MM.1S (cell line): ENCODE measurements at regions not wholly inside any gene's neighbourhood (a gene's known extent, or its start where the extent isn't known, plus 50 kb on each side); places are given as distances from the start of the nearest gene placed in this dataset.
"Not testable (repeated sequence)": the region's sequence is repeated elsewhere in the genome, so short reads cannot be mapped to it uniquely, and the experiment has no call there.

Experiments
- DNase-seq: peaks from one replicate; pipeline ENCODE4 v3.0.0-alpha.2; 2015
- H2AFZ ChIP-seq: fragments of 300-600 bp; sonication (generic); 2 replicates; pipeline ENCODE4 v1.6.0; 2016; ENCODE audit warnings: antibody characterized with exemption, low read length
- H3F3A ChIP-seq: fragments of 300-600 bp; sonication (generic); 2 replicates; pipeline ENCODE4 v1.6.1; 2016; ENCODE audit warnings: mild to moderate bottlenecking, antibody characterized with exemption, low read length, moderate library complexity, mixed read lengths; ENCODE audit not compliant: insufficient read depth
- H3K27ac ChIP-seq: fragments of 300-600 bp; sonication (generic); 2 replicates; pipeline ENCODE4 v1.5.1; 2016; ENCODE audit warnings: mild to moderate bottlenecking, low read length
- H3K27me3 ChIP-seq: fragments of 300-600 bp; sonication (generic); replicated peaks from 2 replicates; pipeline ENCODE4 v1.6.0; 2016; ENCODE audit warnings: low read length; ENCODE audit not compliant: insufficient read depth
- H3K36me3 ChIP-seq: fragments of 300-600 bp; sonication (generic); replicated peaks from 2 replicates; pipeline ENCODE4 v1.6.1; 2016; ENCODE audit warnings: mild to moderate bottlenecking, low read length, mixed read lengths; ENCODE audit not compliant: insufficient read depth
- H3K4me1 ChIP-seq: fragments of 300-600 bp; sonication (generic); 2 replicates; pipeline ENCODE4 v1.6.1; 2016; ENCODE audit warnings: low read length, mixed read lengths
- H3K4me2 ChIP-seq: fragments of 300-600 bp; sonication (generic); 2 replicates; pipeline ENCODE4 v1.6.0; 2016; ENCODE audit warnings: low read depth, low read length
- H3K4me3 ChIP-seq: fragments of 300-600 bp; sonication (generic); 2 replicates; pipeline ENCODE4 v1.5.1; 2016; ENCODE audit warnings: low read length, mixed read lengths
- H3K79me2 ChIP-seq: fragments of 300-600 bp; sonication (generic); 2 replicates; pipeline ENCODE4 v1.6.1; 2016; ENCODE audit warnings: mixed run types, low read length, mixed read lengths
- H3K9ac ChIP-seq: fragments of 300-600 bp; sonication (generic); 2 replicates; pipeline ENCODE4 v1.6.1; 2016; ENCODE audit warnings: low read length, mixed read lengths
- H3K9me2 ChIP-seq: fragments of 300-600 bp; sonication (generic); replicated peaks from 2 replicates; pipeline ENCODE4 v1.6.1; 2016; ENCODE audit warnings: mild to moderate bottlenecking, low read length, mixed read lengths; ENCODE audit not compliant: insufficient read depth
- H3K9me3 ChIP-seq: fragments of 300-600 bp; sonication (generic); replicated peaks from 2 replicates; pipeline ENCODE4 v1.6.1; 2016; ENCODE audit warnings: mild to moderate bottlenecking, low read length, mixed read lengths; ENCODE audit not compliant: insufficient read depth
- H4K20me1 ChIP-seq: fragments of 300-600 bp; sonication (generic); 2 replicates; pipeline ENCODE4 v1.6.1; 2016; ENCODE audit warnings: mild to moderate bottlenecking, low read length, moderate library complexity, mixed read lengths; ENCODE audit not compliant: insufficient read depth
- EZH2 ChIP-seq: fragments of 300-600 bp; sonication (generic); optimal IDR thresholded peaks from 2 replicates; pipeline ENCODE3; 2017; ENCODE audit warnings: low read depth, mild to moderate bottlenecking, antibody characterized with exemption, low read length, mixed read lengths
- EZH2phosphoT487 ChIP-seq: fragments of 300-600 bp; sonication (generic); IDR thresholded peaks from 2 replicates; pipeline ENCODE4 v1.6.1; 2018; ENCODE audit warnings: antibody characterized with exemption, low read length
- TF ChIP-seq, protein P1 (sequence below): fragments of 300-600 bp; sonication (generic); IDR thresholded peaks from 2 replicates; pipeline ENCODE4 v1.5.1; 2016; ENCODE audit warnings: antibody characterized with exemption, low read length, mixed read lengths

DNA sequence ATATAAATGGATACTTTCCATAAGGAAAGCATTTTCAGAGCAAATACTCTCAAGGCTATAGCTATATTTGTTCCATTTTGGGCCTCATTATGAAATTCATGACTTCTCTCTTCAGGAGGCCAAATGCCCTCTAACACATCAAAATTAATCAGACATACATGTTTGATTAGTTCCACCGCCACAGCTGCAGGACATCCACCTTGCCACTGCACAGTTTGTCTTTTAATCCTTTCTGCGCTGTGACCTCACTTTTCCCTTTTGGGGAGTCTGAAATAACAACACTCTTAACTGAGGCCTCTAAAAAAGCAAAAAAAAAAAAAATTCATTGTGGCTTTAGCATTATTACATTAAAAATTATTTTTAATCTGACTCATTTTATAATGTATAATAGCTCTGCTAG lies 279.1 kb upstream of the CDH12 start:
- no peaks in the 10 kb centered on the region for H3K9me2 ChIP-seq
- no peaks in the 10 kb centered on the region for H3K9me3 ChIP-seq
- no peak for DNase-seq
- no peak overlapping the region for H2AFZ ChIP-seq
- H3K36me3 ChIP-seq, result no peaks in the 10 kb centered on the region
- no peaks in the 10 kb centered on the region for H3K27me3 ChIP-seq
- H3K27ac ChIP-seq, result no peak overlapping the region
- no peak overlapping the region for H3K9ac ChIP-seq
- H3F3A ChIP-seq, result no peaks in the 10 kb centered on the region
- H3K4me1 ChIP-seq, result no peaks in the 10 kb centered on the region
- no peak overlapping the region for H3K4me3 ChIP-seq
- no peak overlapping the region for H3K4me2 ChIP-seq
- no peaks in the 10 kb centered on the region for H4K20me1 ChIP-seq
- TF ChIP-seq EZH2 (no peak), EZH2phosphoT487 (no peak)
- TF ChIP-seq, protein P1, sequence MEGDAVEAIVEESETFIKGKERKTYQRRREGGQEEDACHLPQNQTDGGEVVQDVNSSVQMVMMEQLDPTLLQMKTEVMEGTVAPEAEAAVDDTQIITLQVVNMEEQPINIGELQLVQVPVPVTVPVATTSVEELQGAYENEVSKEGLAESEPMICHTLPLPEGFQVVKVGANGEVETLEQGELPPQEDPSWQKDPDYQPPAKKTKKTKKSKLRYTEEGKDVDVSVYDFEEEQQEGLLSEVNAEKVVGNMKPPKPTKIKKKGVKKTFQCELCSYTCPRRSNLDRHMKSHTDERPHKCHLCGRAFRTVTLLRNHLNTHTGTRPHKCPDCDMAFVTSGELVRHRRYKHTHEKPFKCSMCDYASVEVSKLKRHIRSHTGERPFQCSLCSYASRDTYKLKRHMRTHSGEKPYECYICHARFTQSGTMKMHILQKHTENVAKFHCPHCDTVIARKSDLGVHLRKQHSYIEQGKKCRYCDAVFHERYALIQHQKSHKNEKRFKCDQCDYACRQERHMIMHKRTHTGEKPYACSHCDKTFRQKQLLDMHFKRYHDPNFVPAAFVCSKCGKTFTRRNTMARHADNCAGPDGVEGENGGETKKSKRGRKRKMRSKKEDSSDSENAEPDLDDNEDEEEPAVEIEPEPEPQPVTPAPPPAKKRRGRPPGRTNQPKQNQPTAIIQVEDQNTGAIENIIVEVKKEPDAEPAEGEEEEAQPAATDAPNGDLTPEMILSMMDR, result no peak
- no peaks in the 10 kb centered on the region for H3K79me2 ChIP-seq

DNA sequence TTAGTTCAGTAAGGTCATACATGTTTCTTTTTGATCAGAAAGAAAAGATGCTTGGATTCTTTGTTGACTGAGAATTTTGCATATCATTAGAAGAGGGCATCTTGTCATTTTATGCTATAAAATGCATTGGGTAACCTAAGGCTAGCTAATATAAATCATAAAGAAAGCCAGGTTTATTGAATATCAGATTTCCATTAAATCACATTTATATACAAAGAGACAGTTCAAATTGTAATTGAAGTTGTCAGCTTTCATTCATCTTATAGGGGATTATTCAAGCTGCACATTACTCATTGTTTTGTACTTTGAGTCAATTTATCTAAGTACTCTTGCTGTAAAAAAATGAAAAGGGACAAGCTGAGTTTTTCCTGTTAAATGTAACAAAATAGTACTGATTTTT lies 259.1 kb upstream of the CDH12 start:
- Histone ChIP-seq H3K4me3 (no peak overlapping the region), H3K9me2 (no peaks in the 10 kb centered on the region), H3K9ac (no peak overlapping the region), H2AFZ (no peak overlapping the region), H3K27me3 (no peaks in the 10 kb centered on the region), H4K20me1 (no peaks in the 10 kb centered on the region), H3F3A (no peaks in the 10 kb centered on the region), H3K36me3 (no peaks in the 10 kb centered on the region), H3K4me1 (no peaks in the 10 kb centered on the region), H3K9me3 (no peaks in the 10 kb centered on the region), H3K79me2 (no peaks in the 10 kb centered on the region), H3K4me2 (no peak overlapping the region), H3K27ac (no peak overlapping the region)
- TF ChIP-seq EZH2, result no peak
- DNase-seq, result no peak

DNA sequence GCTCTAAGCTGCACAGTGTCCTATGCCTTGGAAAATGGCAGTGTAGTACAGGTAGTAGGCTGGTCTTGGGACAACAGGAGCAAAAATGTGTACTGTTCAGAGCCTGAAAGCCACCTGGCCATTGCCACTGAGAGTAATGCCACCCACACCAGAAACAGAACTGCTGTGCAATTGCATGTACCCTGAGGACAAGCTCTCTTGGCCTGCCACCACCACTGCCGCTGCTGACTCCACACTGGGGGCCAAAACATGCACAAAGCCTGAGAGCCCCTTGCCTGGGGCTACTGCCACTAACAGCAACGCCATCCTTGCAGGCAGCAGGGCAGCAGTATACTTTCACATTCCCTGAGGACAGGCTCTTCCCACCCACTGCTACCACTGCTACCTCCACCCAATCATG lies 251.9 kb upstream of the CDH12 start:
- Histone ChIP-seq H3K9me3 (no peaks in the 10 kb centered on the region), H3K79me2 (no peaks in the 10 kb centered on the region), H2AFZ (no peak overlapping the region), H3K27ac (no peak overlapping the region), H3K4me1 (no peaks in the 10 kb centered on the region), H4K20me1 (no peaks in the 10 kb centered on the region), H3F3A (no peaks in the 10 kb centered on the region), H3K9ac (no peak overlapping the region), H3K4me3 (no peak overlapping the region), H3K9me2 (no peaks in the 10 kb centered on the region), H3K4me2 (no peak overlapping the region), H3K27me3 (no peaks in the 10 kb centered on the region), H3K36me3 (no peaks in the 10 kb centered on the region)
- TF ChIP-seq EZH2, result no peak
- TF ChIP-seq, protein P1, result no peak
- TF ChIP-seq EZH2phosphoT487, result no peak
- DNase-seq, result no peak

DNA sequence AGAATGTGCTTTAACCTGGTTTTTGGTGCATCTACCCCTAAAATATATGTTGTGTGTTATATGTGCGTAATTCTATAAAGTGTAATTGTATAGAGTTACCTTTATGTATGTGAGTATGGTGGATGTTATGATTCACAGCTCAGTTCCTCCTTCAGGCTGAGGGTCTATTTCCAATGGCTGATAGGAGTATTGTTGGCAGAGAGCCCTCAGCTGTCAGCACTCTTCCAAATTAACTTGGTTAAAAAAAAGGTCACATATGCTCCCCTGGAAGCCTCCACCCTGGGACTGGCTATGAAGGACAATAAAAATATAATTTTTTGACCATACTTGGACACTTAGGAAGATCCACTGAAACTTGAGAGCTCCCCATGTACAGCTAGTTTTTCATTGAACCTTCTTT lies 250.4 kb upstream of the CDH12 start:
- TF ChIP-seq EZH2, result no peak
- no peak for TF ChIP-seq EZH2phosphoT487
- Histone ChIP-seq H3K9me2 (no peaks in the 10 kb centered on the region), H3K9me3 (no peaks in the 10 kb centered on the region), H3K36me3 (no peaks in the 10 kb centered on the region), H3K4me1 (no peaks in the 10 kb centered on the region), H3K79me2 (no peaks in the 10 kb centered on the region), H3K9ac (no peak overlapping the region), H4K20me1 (no peaks in the 10 kb centered on the region), H2AFZ (no peak overlapping the region), H3K27me3 (no peaks in the 10 kb centered on the region), H3K4me2 (no peak overlapping the region), H3K4me3 (no peak overlapping the region), H3K27ac (no peak overlapping the region), H3F3A (no peaks in the 10 kb centered on the region)
- no peak for DNase-seq

DNA sequence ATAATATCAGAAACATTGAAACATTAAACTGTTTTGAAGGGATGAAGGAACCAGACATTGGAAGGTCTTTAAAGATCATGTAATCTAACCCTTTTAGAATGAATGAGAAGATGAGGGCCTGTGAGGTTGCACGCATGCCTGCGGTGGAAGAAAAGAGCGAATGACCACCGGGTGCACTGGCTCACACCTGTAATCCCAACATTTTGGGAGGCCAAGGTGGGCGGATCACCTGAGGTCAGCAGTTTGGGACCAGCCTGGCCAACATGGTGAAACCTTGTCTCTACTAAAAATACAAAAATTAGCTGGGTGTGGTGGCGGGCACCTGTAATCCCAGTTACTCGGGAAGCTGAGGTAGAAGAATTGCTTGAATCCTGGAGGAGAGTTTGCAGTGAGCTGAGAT lies 242.3 kb upstream of the CDH12 start:
- H3K27ac ChIP-seq, H3F3A ChIP-seq, H3K4me2 ChIP-seq, H3K4me3 ChIP-seq, H3K9ac ChIP-seq, H3K27me3 ChIP-seq, H3K36me3 ChIP-seq, H2AFZ ChIP-seq, H4K20me1 ChIP-seq, H3K9me2 ChIP-seq, DNase-seq, H3K9me3 ChIP-seq, H3K79me2 ChIP-seq, H3K4me1 ChIP-seq: not testable (repeated sequence)
